HCT116 (cell line): ENCODE measurements at regions not wholly inside any gene's neighbourhood (a gene's known extent, or its start where the extent isn't known, plus 50 kb on each side); places are given as distances from the start of the nearest gene placed in this dataset.

Experiments used
- ATAC-seq: fragments of 200-7000 bp; cut with Tn5 transposase; 2 replicates; pipeline ENCODE4 v1.9.1; 2020; ENCODE audit warnings: mild to moderate bottlenecking, moderate library complexity
- BruUV-seq: library from RNA; stranded (reverse); fragments of 400-500 nt; replicated peaks from 2 replicates; lab custom pipeline; 2021; lab: Mats Ljungman, UMichigan
- CTCF ChIA-PET: fragments of 300-600 bp; sonication (Branson Sonifier 250); formaldehyde crosslinking; loops from one replicate; lab custom pipeline; 2021; ENCODE audit warnings: antibody characterized with exemption; lab: Charles Lee
- POLR2A ChIA-PET: fragments of 300-600, 350-600 bp; sonication (Branson Sonifier 250); formaldehyde crosslinking; loops from one replicate; lab custom pipeline; 2021; ENCODE audit warnings: antibody characterized with exemption; lab: Charles Lee
- RAD21 ChIA-PET, 2 experiments: fragments of 300-600 bp; sonication (Branson Sonifier 250); formaldehyde crosslinking; loops; one replicate each; lab custom pipeline; 2023; ENCODE audit warnings: low total read pairs in 2 of 2; ENCODE audit not compliant: uncharacterized antibody in 2 of 2, unreplicated experiment in 2 of 2, low non-redundant PET in 1 of 2; lab: Charles Lee
- DNase-seq: peaks from one replicate; pipeline ENCODE4 v3.0.0-alpha.2; 2010; ENCODE audit warnings: low read depth, low spot score
- H2AFZ ChIP-seq: fragments of 200-600 bp; shearing (Covaris generic), sonication (generic); 2 replicates; pipeline ENCODE4 v1.6.1; 2017; ENCODE audit warnings: low read depth, mixed run types, mixed read lengths, antibody characterized with exemption, low read length; ENCODE audit not compliant: poor library complexity, severe bottlenecking
- H3K27ac ChIP-seq: 2 replicates; pipeline ENCODE4 v1.5.1; 2012; ENCODE audit warnings: low read depth, low read length
- H3K27me3 ChIP-seq: fragments of 200-600 bp; sonication (generic); 2 replicates; pipeline ENCODE4 v1.6.1; 2016; ENCODE audit warnings: mixed run types, low read length, mixed read lengths; ENCODE audit not compliant: insufficient read depth
- H3K36me3 ChIP-seq, 2 experiments: fragments of 200-500 bp in 1 of 2; fragments of 200-600 bp in 1 of 2; sonication (Bioruptor generic) in 1 of 2; sonication (generic) in 1 of 2; 2 replicates each; pipeline versions ENCODE4 v1.5.1 to v1.6.1; 2014 to 2016; ENCODE audit warnings: low read length in 2 of 2, inconsistent platforms in 1 of 2, mixed read lengths in 1 of 2, mixed run types in 1 of 2; ENCODE audit not compliant: insufficient read depth in 2 of 2, control insufficient read depth in 1 of 2
- H3K4me1 ChIP-seq, 2 experiments: fragments of 200-600 bp in 1 of 2; sonication (generic) in 1 of 2; 2 replicates each; pipeline versions ENCODE4 v1.5.1 to v1.6.1; 2012 to 2017; ENCODE audit warnings: low read length in 2 of 2, inconsistent platforms in 1 of 2, mild to moderate bottlenecking in 1 of 2, mixed read lengths in 1 of 2, mixed run types in 1 of 2, moderate library complexity in 1 of 2; ENCODE audit not compliant: insufficient read depth in 2 of 2, control insufficient read depth in 1 of 2
- H3K4me2 ChIP-seq: fragments of 200-600 bp; sonication (generic); 2 replicates; pipeline ENCODE4 v1.6.1; 2017; ENCODE audit warnings: mixed run types, low read length, mixed read lengths
- H3K4me3 ChIP-seq, 2 experiments: fragments of 200-600 bp in 1 of 2; sonication (generic) in 1 of 2; replicated peaks in 1 of 2; 2 replicates each; pipeline ENCODE4 v1.5.1; 2011 to 2016; ENCODE audit warnings: low read length in 2 of 2, control low read depth in 1 of 2, low read depth in 1 of 2, mild to moderate bottlenecking in 1 of 2, mixed read lengths in 1 of 2, mixed run types in 1 of 2
- H3K79me2 ChIP-seq: fragments of 200-600 bp; sonication (generic); 2 replicates; pipeline ENCODE4 v1.6.1; 2017; ENCODE audit warnings: mild to moderate bottlenecking, mixed run types, low read length, moderate library complexity, mixed read lengths; ENCODE audit not compliant: insufficient read depth
- H3K9ac ChIP-seq: fragments of 200-600 bp; sonication (generic); 2 replicates; pipeline ENCODE4 v1.6.1; 2016; ENCODE audit warnings: low read length, mixed read lengths
- H3K9me2 ChIP-seq: fragments of 200-600 bp; sonication (generic), shearing (Covaris generic); 2 replicates; pipeline ENCODE4 v1.6.1; 2017; ENCODE audit warnings: mixed run types, mild to moderate bottlenecking, moderate library complexity; ENCODE audit not compliant: insufficient read depth
- H3K9me3 ChIP-seq, 2 experiments: fragments of 200-500 bp in 1 of 2; fragments of 200-600 bp in 1 of 2; sonication (Bioruptor generic) in 1 of 2; sonication (generic) in 1 of 2; 2 replicates each; pipeline ENCODE4 v1.6.1; 2014 to 2017; ENCODE audit warnings: low read length in 2 of 2, mixed read lengths in 2 of 2, inconsistent platforms in 1 of 2, low read depth in 1 of 2, mild to moderate bottlenecking in 1 of 2, mixed run types in 1 of 2, moderate library complexity in 1 of 2; ENCODE audit not compliant: control insufficient read depth in 1 of 2, insufficient read depth in 1 of 2
- H4K20me1 ChIP-seq: fragments of 200-600 bp; sonication (generic), shearing (Covaris generic); 2 replicates; pipeline ENCODE4 v1.6.1; 2017; ENCODE audit warnings: mixed run types, mild to moderate bottlenecking, moderate library complexity; ENCODE audit not compliant: insufficient read depth
- CBX3 ChIP-seq: IDR thresholded peaks from 2 replicates; pipeline ENCODE4 v1.6.1; 2012; ENCODE audit warnings: low read depth
- CEBPB ChIP-seq: IDR thresholded peaks from 2 replicates; pipeline ENCODE4 v1.6.1; 2012; ENCODE audit warnings: low read depth
- EGR1 ChIP-seq: IDR thresholded peaks from 2 replicates; pipeline ENCODE4 v1.6.1; 2012; ENCODE audit warnings: low read depth
- ELF1 ChIP-seq: IDR thresholded peaks from 2 replicates; pipeline ENCODE4 v1.6.1; 2012; ENCODE audit warnings: low read depth, borderline replicate concordance
- EZH2 ChIP-seq: fragments of 200-600 bp; sonication (generic); IDR thresholded peaks from 2 replicates; pipeline ENCODE4 v1.6.1; 2017; ENCODE audit warnings: antibody characterized with exemption, mixed run types
- EZH2phosphoT487 ChIP-seq: fragments of 200-600 bp; IDR thresholded peaks from 2 replicates; pipeline ENCODE4 v1.6.1; 2018; ENCODE audit warnings: antibody characterized with exemption, borderline replicate concordance
- FOSL1 ChIP-seq: IDR thresholded peaks from 2 replicates; pipeline ENCODE4 v1.6.1; 2012; ENCODE audit warnings: low read depth
- POLR2A ChIP-seq: IDR thresholded peaks from 2 replicates; pipeline ENCODE4 v1.7.0; 2011; ENCODE audit warnings: borderline replicate concordance; ENCODE audit not compliant: insufficient read depth, insufficient read length; ENCODE audit errors: extremely low read depth
- SIN3A ChIP-seq: IDR thresholded peaks from 2 replicates; pipeline ENCODE4 v1.6.1; 2012; ENCODE audit warnings: low read depth
- SP1 ChIP-seq: IDR thresholded peaks from 2 replicates; pipeline ENCODE4 v1.6.1; 2012; ENCODE audit warnings: low read depth
- SRF ChIP-seq: IDR thresholded peaks from 2 replicates; pipeline ENCODE4 v1.6.1; 2012; ENCODE audit warnings: low read depth
- TCF7L2 ChIP-seq: IDR thresholded peaks from 2 replicates; pipeline ENCODE4 v1.7.0; 2011; ENCODE audit warnings: borderline replicate concordance, inconsistent platforms; ENCODE audit not compliant: insufficient read depth, insufficient read length; ENCODE audit errors: extremely low read depth
- ZNF274 ChIP-seq: fragments of 200-500 bp; sonication (Bioruptor generic); IDR thresholded peaks from 2 replicates; pipeline ENCODE4 v1.6.1; 2014; ENCODE audit warnings: mild to moderate bottlenecking, low read depth, low read length, inconsistent platforms
- intact Hi-C: fragments of 100-400 bp; cut with micrococcal nuclease; formaldehyde crosslinking; loops from 2 replicates; pipeline ENCODE4 v1.10.0; 2022
- TF ChIP-seq, protein P1 (sequence below), 3 experiments: fragments of 200-600 bp in 1 of 3; sonication (generic) in 1 of 3; IDR thresholded peaks in 2 of 3; conservative IDR thresholded peaks in 1 of 3; 2 replicates each; pipeline ENCODE4 v1.5.1; 2012 to 2017; ENCODE audit warnings: low read depth in 2 of 3, low read length in 2 of 3, antibody characterized with exemption in 1 of 3, borderline replicate concordance in 1 of 3, control low read depth in 1 of 3, mild to moderate bottlenecking in 1 of 3, mixed read lengths in 1 of 3, mixed run types in 1 of 3, moderate library complexity in 1 of 3; ENCODE audit not compliant: insufficient read depth in 1 of 3
- TF ChIP-seq, protein P2 (sequence below): IDR thresholded peaks from 2 replicates; pipeline ENCODE4 v1.6.1; 2012; ENCODE audit warnings: low read depth
- TF ChIP-seq, protein P3 (sequence below): IDR thresholded peaks from 2 replicates; pipeline ENCODE4 v1.6.1; 2012

DNA sequence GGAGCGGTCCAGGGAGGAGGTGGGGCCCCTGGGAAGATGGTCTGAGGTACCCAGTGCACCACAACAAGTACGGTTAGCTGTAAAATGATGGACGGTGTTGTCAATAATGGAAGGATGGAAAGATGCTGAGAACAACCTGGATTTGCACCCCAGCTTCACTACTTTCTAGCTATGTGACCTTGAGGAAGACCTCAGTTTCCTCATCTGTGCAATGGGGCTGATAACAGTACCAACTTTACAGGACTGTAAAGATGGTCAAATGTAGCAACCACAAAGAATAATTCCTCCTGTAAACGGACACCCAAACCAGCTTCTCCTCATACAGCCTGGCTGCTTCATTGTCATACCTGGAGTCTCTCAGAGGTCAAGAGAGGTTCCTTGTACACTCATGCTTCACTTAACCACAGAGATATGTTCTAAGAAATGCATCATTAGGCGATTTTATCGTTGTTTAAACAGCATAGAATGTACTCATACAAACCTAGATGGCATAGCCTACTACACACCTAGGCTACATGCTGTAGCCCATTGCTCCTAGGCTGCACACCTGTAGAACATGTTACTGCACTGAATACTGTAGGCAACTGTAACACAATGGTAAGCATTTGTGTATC lies 65.5 kb upstream of the LMO2 start (continued):
- TF ChIP-seq, protein P1, sequence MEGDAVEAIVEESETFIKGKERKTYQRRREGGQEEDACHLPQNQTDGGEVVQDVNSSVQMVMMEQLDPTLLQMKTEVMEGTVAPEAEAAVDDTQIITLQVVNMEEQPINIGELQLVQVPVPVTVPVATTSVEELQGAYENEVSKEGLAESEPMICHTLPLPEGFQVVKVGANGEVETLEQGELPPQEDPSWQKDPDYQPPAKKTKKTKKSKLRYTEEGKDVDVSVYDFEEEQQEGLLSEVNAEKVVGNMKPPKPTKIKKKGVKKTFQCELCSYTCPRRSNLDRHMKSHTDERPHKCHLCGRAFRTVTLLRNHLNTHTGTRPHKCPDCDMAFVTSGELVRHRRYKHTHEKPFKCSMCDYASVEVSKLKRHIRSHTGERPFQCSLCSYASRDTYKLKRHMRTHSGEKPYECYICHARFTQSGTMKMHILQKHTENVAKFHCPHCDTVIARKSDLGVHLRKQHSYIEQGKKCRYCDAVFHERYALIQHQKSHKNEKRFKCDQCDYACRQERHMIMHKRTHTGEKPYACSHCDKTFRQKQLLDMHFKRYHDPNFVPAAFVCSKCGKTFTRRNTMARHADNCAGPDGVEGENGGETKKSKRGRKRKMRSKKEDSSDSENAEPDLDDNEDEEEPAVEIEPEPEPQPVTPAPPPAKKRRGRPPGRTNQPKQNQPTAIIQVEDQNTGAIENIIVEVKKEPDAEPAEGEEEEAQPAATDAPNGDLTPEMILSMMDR (IDR thresholded peaks at IDR 0.05 in 2 of 3, conservative IDR thresholded peaks at IDR 0.05 in 1 of 3; ENCODE audit: borderline replicate concordance in 1 of 3, insufficient read depth in 1 of 3, low read depth in 2 of 3, low read length in 2 of 3): no peak
- TF ChIP-seq EZH2: no peak
- no peak for TF ChIP-seq FOSL1
- no peak for TF ChIP-seq SRF

DNA sequence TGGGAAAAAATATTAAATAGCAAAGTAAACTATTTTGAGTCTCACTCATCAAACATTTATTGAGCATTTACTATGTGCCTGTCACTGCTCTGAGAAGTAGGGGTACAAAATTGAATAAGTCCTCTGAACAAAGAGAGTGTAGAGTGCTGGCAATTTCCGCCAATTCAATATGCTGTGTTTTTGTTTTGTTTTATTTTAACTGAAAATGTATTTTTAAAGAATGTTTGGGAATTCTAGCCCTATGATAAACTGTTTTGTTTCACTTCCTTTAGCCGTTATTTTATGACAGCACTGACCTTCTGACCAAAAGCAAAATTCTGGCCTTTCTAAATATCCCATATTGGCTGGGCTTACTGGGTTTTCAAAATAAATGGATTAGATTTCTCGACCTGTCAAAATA lies 64.7 kb upstream of the LMO2 start:
- CTCF ChIA-PET: no interaction called here
- ATAC-seq (no peak), DNase-seq (no peak)
- no TSS peak for BruUV-seq
- no peak overlapping the region for H3K4me2 ChIP-seq
- no peaks in the 10 kb centered on the region for H3K4me1 ChIP-seq
- intact Hi-C loops: no loop called here
- no peaks in the 10 kb centered on the region for H3K9me3 ChIP-seq
- H3K9me2 ChIP-seq: no peaks in the 10 kb centered on the region
- no peak overlapping the region for H2AFZ ChIP-seq
- TF ChIP-seq CEBPB (no peak), ELF1 (no peak), EZH2phosphoT487 (no peak), SIN3A (no peak), ZNF274 (no peak), EGR1 (no peak), SP1 (no peak), POLR2A (no peak), TCF7L2 (no peak), EZH2 (no peak), FOSL1 (no peak), CBX3 (no peak)
- TF ChIP-seq, protein P2, sequence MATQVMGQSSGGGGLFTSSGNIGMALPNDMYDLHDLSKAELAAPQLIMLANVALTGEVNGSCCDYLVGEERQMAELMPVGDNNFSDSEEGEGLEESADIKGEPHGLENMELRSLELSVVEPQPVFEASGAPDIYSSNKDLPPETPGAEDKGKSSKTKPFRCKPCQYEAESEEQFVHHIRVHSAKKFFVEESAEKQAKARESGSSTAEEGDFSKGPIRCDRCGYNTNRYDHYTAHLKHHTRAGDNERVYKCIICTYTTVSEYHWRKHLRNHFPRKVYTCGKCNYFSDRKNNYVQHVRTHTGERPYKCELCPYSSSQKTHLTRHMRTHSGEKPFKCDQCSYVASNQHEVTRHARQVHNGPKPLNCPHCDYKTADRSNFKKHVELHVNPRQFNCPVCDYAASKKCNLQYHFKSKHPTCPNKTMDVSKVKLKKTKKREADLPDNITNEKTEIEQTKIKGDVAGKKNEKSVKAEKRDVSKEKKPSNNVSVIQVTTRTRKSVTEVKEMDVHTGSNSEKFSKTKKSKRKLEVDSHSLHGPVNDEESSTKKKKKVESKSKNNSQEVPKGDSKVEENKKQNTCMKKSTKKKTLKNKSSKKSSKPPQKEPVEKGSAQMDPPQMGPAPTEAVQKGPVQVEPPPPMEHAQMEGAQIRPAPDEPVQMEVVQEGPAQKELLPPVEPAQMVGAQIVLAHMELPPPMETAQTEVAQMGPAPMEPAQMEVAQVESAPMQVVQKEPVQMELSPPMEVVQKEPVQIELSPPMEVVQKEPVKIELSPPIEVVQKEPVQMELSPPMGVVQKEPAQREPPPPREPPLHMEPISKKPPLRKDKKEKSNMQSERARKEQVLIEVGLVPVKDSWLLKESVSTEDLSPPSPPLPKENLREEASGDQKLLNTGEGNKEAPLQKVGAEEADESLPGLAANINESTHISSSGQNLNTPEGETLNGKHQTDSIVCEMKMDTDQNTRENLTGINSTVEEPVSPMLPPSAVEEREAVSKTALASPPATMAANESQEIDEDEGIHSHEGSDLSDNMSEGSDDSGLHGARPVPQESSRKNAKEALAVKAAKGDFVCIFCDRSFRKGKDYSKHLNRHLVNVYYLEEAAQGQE: no peak
- TF ChIP-seq, protein P3, sequence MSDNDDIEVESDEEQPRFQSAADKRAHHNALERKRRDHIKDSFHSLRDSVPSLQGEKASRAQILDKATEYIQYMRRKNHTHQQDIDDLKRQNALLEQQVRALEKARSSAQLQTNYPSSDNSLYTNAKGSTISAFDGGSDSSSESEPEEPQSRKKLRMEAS: no peak
- no peaks in the 10 kb centered on the region for H3K27me3 ChIP-seq
- H4K20me1 ChIP-seq: no peaks in the 10 kb centered on the region
- RAD21 ChIA-PET: no interaction called here
- POLR2A ChIA-PET: no interaction called here
- no peaks in the 10 kb centered on the region for H3K79me2 ChIP-seq
- no peak overlapping the region for H3K4me3 ChIP-seq
- H3K27ac ChIP-seq: no peak overlapping the region
- H3K9ac ChIP-seq: no peak overlapping the region
- no peaks in the 10 kb centered on the region for H3K36me3 ChIP-seq
